Right atrium auricular region (tissue), 2 donors: ENCODE measurements at regions not wholly inside any gene's neighbourhood (a gene's known extent, or its start where the extent isn't known, plus 50 kb on each side); places are given as distances from the start of the nearest gene placed in this dataset.
A peak's percentile ranks its signal among the peaks of the same experiment; 100 is the strongest.

Experiments used
- DNase-seq: peaks from one replicate; pipeline ENCODE4 v3.0.0-alpha.2; 2019; ENCODE audit warnings: low spot score
- H3K27ac ChIP-seq, 2 donors: fragments of 200-600 bp; sonication (generic); 1 replicate in 1 of 2; 2 replicates in 1 of 2; pipeline ENCODE4 v1.5.1; 2016 to 2019
- H3K27me3 ChIP-seq, 2 donors: fragments of 200-600 bp; sonication (generic); one replicate each; pipeline versions ENCODE4 v1.5.1 to v1.6.0; 2017 to 2019
- H3K36me3 ChIP-seq: fragments of 200-600 bp; sonication (generic); one replicate; pipeline ENCODE4 v1.5.1; 2016
- H3K4me1 ChIP-seq, 2 donors: fragments of 200-600 bp; sonication (generic); one replicate each; pipeline versions ENCODE4 v1.5.1 to v1.6.0; 2017 to 2019
- H3K4me3 ChIP-seq, 2 donors: fragments of 200-600 bp; sonication (generic); 1 replicate in 1 of 2; 2 replicates in 1 of 2; pipeline ENCODE4 v1.5.1; 2017 to 2019; ENCODE audit warnings: mild to moderate bottlenecking in 1 of 2, moderate library complexity in 1 of 2
- H3K9me3 ChIP-seq, 2 donors: fragments of 200-600 bp; sonication (generic); one replicate each; pipeline ENCODE4 v1.5.1; 2019
- CTCF ChIP-seq, 2 donors: fragments of 200-600 bp; sonication (generic); IDR thresholded peaks; one replicate each; pipeline ENCODE4 v1.5.1; 2019; ENCODE audit warnings: antibody characterized with exemption in 2 of 2

- no peaks in the 10 kb centered on the region for H3K4me1 ChIP-seq
- no peaks in the 10 kb centered on the region for H3K9me3 ChIP-seq
- no peaks in the 10 kb centered on the region for H3K36me3 ChIP-seq
- no peak overlapping the region for H3K4me3 ChIP-seq
- no peak overlapping the region for H3K27ac ChIP-seq
- H3K27me3 ChIP-seq: no peaks in the 10 kb centered on the region
- DNase-seq: no peak
- no peak for TF ChIP-seq CTCF (IDR thresholded peaks at IDR 0.05)
Measured at GRCh38 chr22:22109693-22110466, 127.3 kb upstream of the TOP3B start.

- TF ChIP-seq CTCF (IDR thresholded peaks at IDR 0.05): no peak
- H3K36me3 ChIP-seq: no peaks in the 10 kb centered on the region
- H3K4me3 ChIP-seq: no peak overlapping the region
- H3K4me1 ChIP-seq: no peaks in the 10 kb centered on the region
- H3K27me3 ChIP-seq: no peaks in the 10 kb centered on the region
- DNase-seq: no peak
- H3K27ac ChIP-seq: no peak overlapping the region
- no peaks in the 10 kb centered on the region for H3K9me3 ChIP-seq
Measured at GRCh38 chr22:22106855-22107254, 124.3 kb upstream of the TOP3B start.

- Histone ChIP-seq H3K27ac (no peak overlapping the region), H3K36me3 (no peaks in the 10 kb centered on the region), H3K9me3 (no peaks in the 10 kb centered on the region), H3K27me3 (no peaks in the 10 kb centered on the region), H3K4me3 (no peak overlapping the region), H3K4me1 (no peaks in the 10 kb centered on the region)
- TF ChIP-seq CTCF (IDR thresholded peaks at IDR 0.05): no peak
- DNase-seq: no peak
Measured at GRCh38 chr22:22105364-22105763, 122.8 kb upstream of the TOP3B start.

- Histone ChIP-seq H3K27ac (no peak overlapping the region), H3K36me3 (no peaks in the 10 kb centered on the region), H3K9me3 (no peaks in the 10 kb centered on the region), H3K4me1 (no peaks in the 10 kb centered on the region), H3K4me3 (no peak overlapping the region), H3K27me3 (no peaks in the 10 kb centered on the region)
- DNase-seq: peak; percentile 34
- no peak for TF ChIP-seq CTCF (IDR thresholded peaks at IDR 0.05)
Measured at GRCh38 chr22:22103078-22103875, 120.7 kb upstream of the TOP3B start.

GRCh38 chr22:22099833-22100812 is 117.5 kb upstream of the TOP3B start:
- Histone ChIP-seq H3K4me1 (no peaks in the 10 kb centered on the region), H3K27ac (no peak overlapping the region), H3K36me3 (no peaks in the 10 kb centered on the region), H3K4me3 (no peak overlapping the region), H3K9me3 (no peaks in the 10 kb centered on the region), H3K27me3 (no peaks in the 10 kb centered on the region)
- peak; percentile 36 for DNase-seq
- no peak for TF ChIP-seq CTCF (IDR thresholded peaks at IDR 0.05)
